Heart left ventricle (tissue), 13 donors: ENCODE measurements at regions not wholly inside any gene's neighbourhood (a gene's known extent, or its start where the extent isn't known, plus 50 kb on each side); places are given as distances from the start of the nearest gene placed in this dataset.

Experiments
- POLR2A ChIP-seq, 2 donors: fragments of 450-650 bp; IDR thresholded peaks; one replicate each; pipeline ENCODE4 v1.6.1; 2017; ENCODE audit warnings: antibody characterized with exemption in 2 of 2, mild to moderate bottlenecking in 2 of 2, moderate library complexity in 2 of 2
- TF ChIP-seq, protein P1 (sequence below), 12 donors: fragments of 200-600 bp; sonication (generic) in 4 of 12; IDR thresholded peaks; one replicate each; pipeline versions ENCODE4 v1.5.0 to v1.8.0; 2018 to 2022; ENCODE audit warnings: antibody characterized with exemption in 12 of 12, mild to moderate bottlenecking in 5 of 12
- donor health status: ischemic (EF 13 %, LVEDD 7.1; RV severe dilation, severe dysfunction).
- donor health status: DM: no; HTN: yes; CAD: no.
- donor health status: DM: no; HTN: no; CAD: no.
- donor health status: ischemic (EF 25% LVEDD 6.9; RV normal size, moderate dysfunction).
- donor health status: ischemic (EF 25% LVEDD 5.7; RV mildly dilated, moderate dysfunction).
- donor health status: ischemic (EF 35%, LVEDD 5.7; RV mildly dilated, moderate dysfunction).
- donor health status: nonischemic (EF 11% LVEDD 7.7; RV severe dilation, severe dysfunction).
- donor health status: DM: yes; HTN: yes; CAD: no.
- donor health status: PGD.
- donor health status: ischemic (EF 29% LVEDD 5.4; RV normal size, mild dysfunction).
- donor health status: nonischemic (EF 23%, LVEDD 6.1; RV moderate dilation, normal function).

DNA sequence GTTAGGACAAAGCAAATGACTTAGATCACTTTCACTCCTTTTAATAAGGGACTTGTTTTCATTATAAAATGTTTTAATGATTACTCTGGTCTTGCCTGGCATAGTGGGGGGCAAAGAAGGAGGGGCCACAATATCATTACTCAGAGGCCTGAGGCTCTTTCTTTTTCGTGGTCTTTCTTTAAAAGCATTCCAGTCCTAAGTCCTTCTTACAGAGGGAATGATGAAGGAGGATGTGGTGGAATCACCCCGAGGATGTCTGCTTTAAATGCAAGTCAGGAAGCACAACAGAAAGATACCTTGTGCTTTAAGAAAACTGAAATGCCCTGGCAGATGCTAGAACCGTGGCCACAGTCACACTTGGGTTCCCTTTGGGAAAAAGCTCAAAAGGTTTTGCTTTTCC lies 379.1 kb downstream of the INHBA start:
- no peak for TF ChIP-seq POLR2A (IDR thresholded peaks at IDR 0.05)
- TF ChIP-seq, protein P1, sequence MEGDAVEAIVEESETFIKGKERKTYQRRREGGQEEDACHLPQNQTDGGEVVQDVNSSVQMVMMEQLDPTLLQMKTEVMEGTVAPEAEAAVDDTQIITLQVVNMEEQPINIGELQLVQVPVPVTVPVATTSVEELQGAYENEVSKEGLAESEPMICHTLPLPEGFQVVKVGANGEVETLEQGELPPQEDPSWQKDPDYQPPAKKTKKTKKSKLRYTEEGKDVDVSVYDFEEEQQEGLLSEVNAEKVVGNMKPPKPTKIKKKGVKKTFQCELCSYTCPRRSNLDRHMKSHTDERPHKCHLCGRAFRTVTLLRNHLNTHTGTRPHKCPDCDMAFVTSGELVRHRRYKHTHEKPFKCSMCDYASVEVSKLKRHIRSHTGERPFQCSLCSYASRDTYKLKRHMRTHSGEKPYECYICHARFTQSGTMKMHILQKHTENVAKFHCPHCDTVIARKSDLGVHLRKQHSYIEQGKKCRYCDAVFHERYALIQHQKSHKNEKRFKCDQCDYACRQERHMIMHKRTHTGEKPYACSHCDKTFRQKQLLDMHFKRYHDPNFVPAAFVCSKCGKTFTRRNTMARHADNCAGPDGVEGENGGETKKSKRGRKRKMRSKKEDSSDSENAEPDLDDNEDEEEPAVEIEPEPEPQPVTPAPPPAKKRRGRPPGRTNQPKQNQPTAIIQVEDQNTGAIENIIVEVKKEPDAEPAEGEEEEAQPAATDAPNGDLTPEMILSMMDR (IDR thresholded peaks at IDR 0.05) = no peak
